ENCODE measurements at regions not wholly inside any gene's neighbourhood (a gene's known extent, or its start where the extent isn't known, plus 50 kb on each side); places are given as distances from the start of the nearest gene placed in this dataset.

- DNase-seq (ENCODE audit: low spot score): no peak
- ATAC-seq: no peak
- peaks cover 8% of the 10 kb centered on the region; the same call in 1 of the 2 replicates for H3K9me2 ChIP-seq (ENCODE audit: insufficient read depth)
Observed at GRCh38 chr13:65353951-65354350, 1876.2 kb downstream of the PCDH9 start.

More at GRCh38 chr13:65353951-65354350, 1876.2 kb downstream of the PCDH9 start:
- no peak overlapping the region for H2AFZ ChIP-seq
- no peaks in the 10 kb centered on the region for H3K4me1 ChIP-seq (ENCODE audit: insufficient read depth)
- peaks cover 5% of the 10 kb centered on the region; the same call in 1 of the 3 replicates for H3K36me3 Mint-ChIP-seq (ENCODE audit: low read depth)
- H3K4me3 ChIP-seq: no peak overlapping the region
- H3K4me3 Mint-ChIP-seq: no peak overlapping the region
- no peaks in the 10 kb centered on the region for H4K20me1 ChIP-seq (replicated peaks; ENCODE audit: insufficient read depth)
- H3K79me2 ChIP-seq (replicated peaks; ENCODE audit: insufficient read depth): no peaks in the 10 kb centered on the region
- H3F3A ChIP-seq (replicated peaks; ENCODE audit: low read depth): no peaks in the 10 kb centered on the region
- no peak overlapping the region for H3K4me2 ChIP-seq
- H3K27me3 ChIP-seq (ENCODE audit: insufficient read depth): no peaks in the 10 kb centered on the region
- peaks cover 3% of the 10 kb centered on the region for H3K9me3 Mint-ChIP-seq
- H3K27ac Mint-ChIP-seq: no peak overlapping the region
- H3K36me3 ChIP-seq (ENCODE audit: insufficient read depth): no peaks in the 10 kb centered on the region
- no peak overlapping the region for H3K27ac ChIP-seq (ENCODE audit: low read depth)
- TF ChIP-seq, protein P1, sequence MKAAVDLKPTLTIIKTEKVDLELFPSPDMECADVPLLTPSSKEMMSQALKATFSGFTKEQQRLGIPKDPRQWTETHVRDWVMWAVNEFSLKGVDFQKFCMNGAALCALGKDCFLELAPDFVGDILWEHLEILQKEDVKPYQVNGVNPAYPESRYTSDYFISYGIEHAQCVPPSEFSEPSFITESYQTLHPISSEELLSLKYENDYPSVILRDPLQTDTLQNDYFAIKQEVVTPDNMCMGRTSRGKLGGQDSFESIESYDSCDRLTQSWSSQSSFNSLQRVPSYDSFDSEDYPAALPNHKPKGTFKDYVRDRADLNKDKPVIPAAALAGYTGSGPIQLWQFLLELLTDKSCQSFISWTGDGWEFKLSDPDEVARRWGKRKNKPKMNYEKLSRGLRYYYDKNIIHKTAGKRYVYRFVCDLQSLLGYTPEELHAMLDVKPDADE (IDR thresholded peaks at IDR 0.05): no peak
- TF ChIP-seq EZH2phosphoT487 (IDR thresholded peaks at IDR 0.05; ENCODE audit: unreplicated experiment): no peak
- TF ChIP-seq ZNF331 (CRISPR knock-in tag; IDR thresholded peaks at IDR 0.05; ENCODE audit: low read depth): no peak
- TF ChIP-seq REST (IDR thresholded peaks at IDR 0.05; ENCODE audit: unreplicated experiment): no peak
- TF ChIP-seq, protein P2, sequence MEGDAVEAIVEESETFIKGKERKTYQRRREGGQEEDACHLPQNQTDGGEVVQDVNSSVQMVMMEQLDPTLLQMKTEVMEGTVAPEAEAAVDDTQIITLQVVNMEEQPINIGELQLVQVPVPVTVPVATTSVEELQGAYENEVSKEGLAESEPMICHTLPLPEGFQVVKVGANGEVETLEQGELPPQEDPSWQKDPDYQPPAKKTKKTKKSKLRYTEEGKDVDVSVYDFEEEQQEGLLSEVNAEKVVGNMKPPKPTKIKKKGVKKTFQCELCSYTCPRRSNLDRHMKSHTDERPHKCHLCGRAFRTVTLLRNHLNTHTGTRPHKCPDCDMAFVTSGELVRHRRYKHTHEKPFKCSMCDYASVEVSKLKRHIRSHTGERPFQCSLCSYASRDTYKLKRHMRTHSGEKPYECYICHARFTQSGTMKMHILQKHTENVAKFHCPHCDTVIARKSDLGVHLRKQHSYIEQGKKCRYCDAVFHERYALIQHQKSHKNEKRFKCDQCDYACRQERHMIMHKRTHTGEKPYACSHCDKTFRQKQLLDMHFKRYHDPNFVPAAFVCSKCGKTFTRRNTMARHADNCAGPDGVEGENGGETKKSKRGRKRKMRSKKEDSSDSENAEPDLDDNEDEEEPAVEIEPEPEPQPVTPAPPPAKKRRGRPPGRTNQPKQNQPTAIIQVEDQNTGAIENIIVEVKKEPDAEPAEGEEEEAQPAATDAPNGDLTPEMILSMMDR (conservative IDR thresholded peaks at IDR 0.05; ENCODE audit: low read depth in 2 of 2): no peak
- TF ChIP-seq CREB1 (CRISPR knock-in tag; IDR thresholded peaks at IDR 0.05; ENCODE audit: low read depth): no peak
- TF ChIP-seq NANOG (IDR thresholded peaks at IDR 0.05; ENCODE audit: borderline replicate concordance): no peak
- no peak for TF ChIP-seq ZNF462 (CRISPR knock-in tag; IDR thresholded peaks at IDR 0.05)
- TF ChIP-seq EZH2 (IDR thresholded peaks at IDR 0.05; ENCODE audit: low read depth, unreplicated experiment): no peak
- TF ChIP-seq ZNF114 (CRISPR knock-in tag; IDR thresholded peaks at IDR 0.05): no peak
- TF ChIP-seq STAT1 (IDR thresholded peaks at IDR 0.05; ENCODE audit: unreplicated experiment): no peak
- TF ChIP-seq POLR2AphosphoS5 (IDR thresholded peaks at IDR 0.05; ENCODE audit: low read depth): no peak
- no peak for TF ChIP-seq JUNB (IDR thresholded peaks at IDR 0.05; ENCODE audit: unreplicated experiment)
- H3K27me3 Mint-ChIP-seq (ENCODE audit: insufficient read depth, low read depth, poor library complexity): no peaks in the 10 kb centered on the region
- no peaks in the 10 kb centered on the region for H3K4me1 Mint-ChIP-seq

All from GM23338 (cell line).